PC-3 (cell line): ENCODE measurements at regions not wholly inside any gene's neighbourhood (a gene's known extent, or its start where the extent isn't known, plus 50 kb on each side); places are given as distances from the start of the nearest gene placed in this dataset.

Experiments used
- ATAC-seq: fragments of 200-7000 bp; cut with Tn5 transposase; 2 replicates; pipeline ENCODE4 v1.9.1; 2020; ENCODE audit warnings: mild to moderate bottlenecking, moderate library complexity
- BruUV-seq: library from RNA; stranded (reverse); fragments of 400-500 nt; replicated peaks from 2 replicates; lab custom pipeline; 2021; lab: Mats Ljungman, UMichigan
- CTCF ChIA-PET: fragments of 300-600 bp; sonication (Branson Sonifier 250); formaldehyde crosslinking; loops from one replicate; lab custom pipeline; 2022; ENCODE audit warnings: antibody characterized with exemption; lab: Charles Lee
- POLR2A ChIA-PET: fragments of 300-600 bp; sonication (Branson Sonifier 250); formaldehyde crosslinking; loops from one replicate; lab custom pipeline; 2022; ENCODE audit warnings: antibody characterized with exemption; ENCODE audit not compliant: unreplicated experiment; lab: Charles Lee
- DNase-seq: peaks from one replicate; pipeline ENCODE4 v3.0.0-alpha.2; 2015
- H2AFZ ChIP-seq: fragments of 300-600 bp; sonication (generic); 2 replicates; pipeline ENCODE4 v1.6.0; 2016; ENCODE audit warnings: antibody characterized with exemption, low read length
- H3F3A ChIP-seq: fragments of 300-600 bp; sonication (generic); one replicate; pipeline ENCODE4 v1.6.0; 2017; ENCODE audit warnings: antibody characterized with exemption, low read length, control low read depth, mild to moderate bottlenecking; ENCODE audit not compliant: unreplicated experiment
- H3K27ac ChIP-seq: fragments of 300-600 bp; sonication (generic); 2 replicates; pipeline ENCODE4 v1.5.1; 2016; ENCODE audit warnings: mild to moderate bottlenecking, low read length
- H3K27me3 ChIP-seq: fragments of 300-600 bp; sonication (generic); 2 replicates; pipeline ENCODE4 v1.6.1; 2016; ENCODE audit warnings: low read length, mixed read lengths
- H3K36me3 ChIP-seq: fragments of 300-600 bp; sonication (generic); 2 replicates; pipeline ENCODE4 v1.6.1; 2016; ENCODE audit warnings: low read depth, mixed run types, low read length, mixed read lengths
- H3K4me1 ChIP-seq: fragments of 300-600 bp; sonication (generic); 2 replicates; pipeline ENCODE4 v1.5.1; 2016; ENCODE audit warnings: low read length; ENCODE audit not compliant: insufficient read depth
- H3K4me2 ChIP-seq: fragments of 300-600 bp; sonication (generic); 2 replicates; pipeline ENCODE4 v1.6.0; 2016; ENCODE audit warnings: low read length
- H3K4me3 ChIP-seq: fragments of 300-600 bp; sonication (generic); 2 replicates; pipeline ENCODE4 v1.5.1; 2016; ENCODE audit warnings: mild to moderate bottlenecking, low read length, mixed read lengths
- H3K79me2 ChIP-seq: fragments of 300-600 bp; sonication (generic); 2 replicates; pipeline ENCODE4 v1.6.1; 2017; ENCODE audit warnings: low read length, mixed read lengths
- H3K9ac ChIP-seq: fragments of 300-600 bp; sonication (generic); 2 replicates; pipeline ENCODE4 v1.6.0; 2016; ENCODE audit warnings: mild to moderate bottlenecking, low read length
- H3K9me2 ChIP-seq: fragments of 300-600 bp; sonication (generic); replicated peaks from 2 replicates; pipeline ENCODE4 v1.6.1; 2016; ENCODE audit warnings: mixed run types, low read length, mixed read lengths
- H3K9me3 ChIP-seq: fragments of 300-600 bp; sonication (generic); 2 replicates; pipeline ENCODE4 v1.6.1; 2016; ENCODE audit warnings: low read length, mixed read lengths
- H4K20me1 ChIP-seq: fragments of 300-600 bp; sonication (generic); 2 replicates; pipeline ENCODE4 v1.6.1; 2016; ENCODE audit warnings: low read length, mixed read lengths
- CTCF ChIP-seq: fragments of 300-600 bp; sonication (generic); conservative IDR thresholded peaks from 2 replicates; pipeline ENCODE4 v1.5.1; 2017; ENCODE audit warnings: antibody characterized with exemption, low read depth, mild to moderate bottlenecking, low read length
- EZH2 ChIP-seq: fragments of 300-600 bp; sonication (generic); IDR thresholded peaks from one replicate; pipeline ENCODE4 v1.6.1; 2017; ENCODE audit warnings: antibody characterized with exemption, mild to moderate bottlenecking, low read length; ENCODE audit not compliant: unreplicated experiment
- EZH2phosphoT487 ChIP-seq: fragments of 300-600 bp; sonication (generic); IDR thresholded peaks from 2 replicates; pipeline ENCODE4 v1.6.1; 2018; ENCODE audit warnings: mild to moderate bottlenecking, antibody characterized with exemption, low read length, borderline replicate concordance
- intact Hi-C: fragments of 100-400 bp; cut with micrococcal nuclease; formaldehyde crosslinking; loops from 2 replicates; pipeline ENCODE4 v1.9.0; 2023

- Histone ChIP-seq H3K9ac (no peak overlapping the region), H3K4me2 (no peak overlapping the region), H3K27me3 (no peaks in the 10 kb centered on the region), H3K27ac (no peak overlapping the region), H2AFZ (no peak overlapping the region), H3F3A (no peaks in the 10 kb centered on the region), H3K36me3 (no peaks in the 10 kb centered on the region), H3K9me2 (no peaks in the 10 kb centered on the region), H3K9me3 (no peaks in the 10 kb centered on the region), H3K79me2 (no peaks in the 10 kb centered on the region), H3K4me1 (no peaks in the 10 kb centered on the region), H3K4me3 (no peak overlapping the region), H4K20me1 (no peaks in the 10 kb centered on the region)
- no TSS peak for BruUV-seq
- POLR2A ChIA-PET, result no interaction called here
- TF ChIP-seq EZH2phosphoT487, result no peak
- no peak for TF ChIP-seq CTCF
- no peak for TF ChIP-seq EZH2
- no peak for ATAC-seq
- DNase-seq, result no peak
- CTCF ChIA-PET, result no interaction called here
- intact Hi-C loops, result no loop called here
Observed at GRCh38 chr9:79446523-79447307, 125.0 kb upstream of the TLE4 start.

DNA sequence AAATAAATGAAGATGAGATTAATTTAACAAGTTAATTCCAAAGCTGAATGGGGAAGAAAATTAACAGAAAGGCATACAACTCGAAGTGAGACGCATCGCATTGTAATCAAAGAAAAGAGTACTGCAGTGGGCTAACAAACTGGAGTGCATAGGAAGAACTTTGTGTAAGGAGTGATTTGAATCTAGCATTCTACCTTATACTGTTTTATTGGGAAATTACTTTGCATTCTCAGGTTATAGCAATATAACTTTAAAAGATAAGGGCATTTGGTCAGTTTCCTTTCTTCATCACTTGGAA is 124.5 kb upstream of the TLE4 start:
- H3K79me2 ChIP-seq, result no peaks in the 10 kb centered on the region
- BruUV-seq, result no TSS peak
- ChIA-PET POLR2A (no interaction called here), CTCF (no interaction called here)
- no peak overlapping the region for H3K27ac ChIP-seq
- no peak overlapping the region for H3K4me3 ChIP-seq
- TF ChIP-seq CTCF (no peak), EZH2phosphoT487 (no peak), EZH2 (no peak)
- H3K9me2 ChIP-seq, result no peaks in the 10 kb centered on the region
- H4K20me1 ChIP-seq, result no peaks in the 10 kb centered on the region
- intact Hi-C loops, result no loop called here
- DNase-seq, result no peak
- no peak for ATAC-seq
- no peak overlapping the region for H2AFZ ChIP-seq
- no peaks in the 10 kb centered on the region for H3K27me3 ChIP-seq
- H3K9ac ChIP-seq, result no peak overlapping the region
- H3K9me3 ChIP-seq, result no peaks in the 10 kb centered on the region
- no peaks in the 10 kb centered on the region for H3K4me1 ChIP-seq
- H3K4me2 ChIP-seq, result no peak overlapping the region
- no peaks in the 10 kb centered on the region for H3K36me3 ChIP-seq
- H3F3A ChIP-seq, result no peaks in the 10 kb centered on the region

- intact Hi-C loops, result no loop called here
- ChIA-PET CTCF (no interaction called here), POLR2A (no interaction called here)
Observed at GRCh38 chr9:79447762-79448161, 124.0 kb upstream of the TLE4 start.

More at GRCh38 chr9:79447762-79448161, 124.0 kb upstream of the TLE4 start:
- no peaks in the 10 kb centered on the region for H4K20me1 ChIP-seq
- H3K9me3 ChIP-seq, result no peaks in the 10 kb centered on the region
- H3K9ac ChIP-seq, result no peak overlapping the region
- no TSS peak for BruUV-seq
- H3K4me3 ChIP-seq, result no peak overlapping the region
- no peak for DNase-seq
- no peak overlapping the region for H3K4me2 ChIP-seq
- H3K4me1 ChIP-seq, result no peaks in the 10 kb centered on the region
- H3K9me2 ChIP-seq, result no peaks in the 10 kb centered on the region
- H3F3A ChIP-seq, result no peaks in the 10 kb centered on the region
- H3K36me3 ChIP-seq, result no peaks in the 10 kb centered on the region
- ATAC-seq, result no peak
- no peaks in the 10 kb centered on the region for H3K79me2 ChIP-seq
- H2AFZ ChIP-seq, result no peak overlapping the region
- H3K27ac ChIP-seq, result no peak overlapping the region
- H3K27me3 ChIP-seq, result no peaks in the 10 kb centered on the region
- TF ChIP-seq CTCF, result no peak
- TF ChIP-seq EZH2phosphoT487, result no peak
- TF ChIP-seq EZH2, result no peak
